Endodermal cell (in vitro differentiated cells): ENCODE measurements at regions not wholly inside any gene's neighbourhood (a gene's known extent, or its start where the extent isn't known, plus 50 kb on each side); places are given as distances from the start of the nearest gene placed in this dataset.
"Not testable (repeated sequence)": the region's sequence is repeated elsewhere in the genome, so short reads cannot be mapped to it uniquely, and the experiment has no call there.

Experiments
- DNase-seq: peaks from one replicate; pipeline ENCODE4 v3.0.0-alpha.2; 2017
- H3K27ac ChIP-seq: 2 replicates; pipeline ENCODE4 v1.5.1; 2013; ENCODE audit warnings: mild to moderate bottlenecking, low read depth, low read length, moderate library complexity
- H3K27me3 ChIP-seq: 2 replicates; pipeline ENCODE4 v1.6.1; 2013; ENCODE audit warnings: mild to moderate bottlenecking, low read length, moderate library complexity; ENCODE audit not compliant: insufficient read depth, control insufficient read depth, poor library complexity, severe bottlenecking
- H3K36me3 ChIP-seq: 2 replicates; pipeline ENCODE4 v1.7.0; 2013; ENCODE audit warnings: mild to moderate bottlenecking, low read length, moderate library complexity; ENCODE audit not compliant: control insufficient read depth, insufficient read depth
- H3K4me1 ChIP-seq: one replicate; pipeline ENCODE4 v1.7.0; 2013; ENCODE audit warnings: low read length; ENCODE audit not compliant: control insufficient read depth, insufficient read depth
- H3K4me3 ChIP-seq: 2 replicates; pipeline ENCODE4 v1.5.1; 2013; ENCODE audit warnings: mild to moderate bottlenecking, low read length, moderate library complexity
- H3K9ac ChIP-seq: 2 replicates; pipeline ENCODE4 v1.6.1; 2013; ENCODE audit warnings: mild to moderate bottlenecking, low read length, moderate library complexity; ENCODE audit not compliant: poor library complexity, severe bottlenecking; ENCODE audit errors: extremely low read depth
- H3K9me3 ChIP-seq: 2 replicates; pipeline ENCODE4 v1.6.1; 2013; ENCODE audit warnings: mild to moderate bottlenecking, low read length, moderate library complexity; ENCODE audit not compliant: control insufficient read depth
- H3K27ac Mint-ChIP-seq: 2 replicates; pipeline ENCODE4 v1.8.0; 2020; ENCODE audit warnings: mixed read lengths
- H3K27me3 Mint-ChIP-seq: 2 replicates; pipeline ENCODE4 v1.8.0; 2021; ENCODE audit warnings: mild to moderate bottlenecking, mixed read lengths; ENCODE audit not compliant: insufficient read depth
- H3K36me3 Mint-ChIP-seq: 2 replicates; pipeline ENCODE4 v1.8.0; 2020; ENCODE audit warnings: low read depth, mixed read lengths
- H3K4me1 Mint-ChIP-seq: 2 replicates; pipeline ENCODE4 v1.8.0; 2020; ENCODE audit warnings: mixed read lengths
- H3K4me3 Mint-ChIP-seq: 2 replicates; pipeline ENCODE4 v1.8.0; 2020; ENCODE audit warnings: mild to moderate bottlenecking, moderate library complexity, mixed read lengths
- H3K9me3 Mint-ChIP-seq: 2 replicates; pipeline ENCODE4 v1.8.0; 2020; ENCODE audit warnings: mild to moderate bottlenecking, mixed read lengths
- CTCF ChIP-seq: fragments of 200-600 bp; sonication (generic); conservative IDR thresholded peaks from 2 replicates; pipeline ENCODE4 v1.5.0; 2021; ENCODE audit warnings: antibody characterized with exemption, mild to moderate bottlenecking
- WGBS, 2 experiments: methylation state at CpG; one replicate each; pipeline versions ENCODE4 v1.1.5 to v1.1.7; 2013; ENCODE audit warnings: missing lambda C conversion rate in 2 of 2, mixed read lengths in 1 of 2; ENCODE audit not compliant: insufficient coverage in 1 of 2, insufficient read length in 1 of 2; 5-methylcytosine and 5-hydroxymethylcytosine counted together

GRCh38 chr21:35796844-35797243, 263.5 kb downstream of the SETD4 start:
- H3K4me1 ChIP-seq: no peaks in the 10 kb centered on the region
- 95 to 100% methylated on average over 1 to 2 of the region's 2 CpGs for WGBS, 2 experiments
- no peak overlapping the region for H3K4me3 ChIP-seq
- no peaks in the 10 kb centered on the region for H3K36me3 Mint-ChIP-seq
- H3K9ac ChIP-seq: no peak overlapping the region
- H3K4me3 Mint-ChIP-seq: no peak overlapping the region
- H3K27me3 Mint-ChIP-seq: peaks cover 12% of the 10 kb centered on the region
- H3K27ac Mint-ChIP-seq: no peak overlapping the region
- no peak for DNase-seq
- no peaks in the 10 kb centered on the region for H3K36me3 ChIP-seq
- peaks cover 8% of the 10 kb centered on the region for H3K9me3 ChIP-seq
- TF ChIP-seq CTCF: no peak
- peaks cover 14% of the 10 kb centered on the region for H3K27me3 ChIP-seq
- no peaks in the 10 kb centered on the region for H3K4me1 Mint-ChIP-seq
- H3K27ac ChIP-seq: no peak overlapping the region
- peaks cover 20% of the 10 kb centered on the region for H3K9me3 Mint-ChIP-seq

- H3K4me3 Mint-ChIP-seq, H3K27ac Mint-ChIP-seq, DNase-seq, H3K27ac ChIP-seq, H3K4me1 ChIP-seq, H3K9me3 Mint-ChIP-seq, H3K4me1 Mint-ChIP-seq, H3K9ac ChIP-seq, H3K4me3 ChIP-seq, H3K9me3 ChIP-seq, H3K27me3 ChIP-seq, H3K27me3 Mint-ChIP-seq, H3K36me3 Mint-ChIP-seq, H3K36me3 ChIP-seq: not testable (repeated sequence)
- WGBS, 2 experiments: 96 to 100% methylated on average over 2 to 3 of the region's 4 CpGs
Measured at GRCh38 chr21:35794527-35794926, 265.8 kb downstream of the SETD4 start.

- 90 to 100% methylated on average over 2 to 5 of the region's 5 CpGs for WGBS, 2 experiments
- peaks cover 12% of the 10 kb centered on the region for H3K9me3 Mint-ChIP-seq
Measured at GRCh38 chr21:35792569-35793305, 267.6 kb downstream of the SETD4 start.

More at GRCh38 chr21:35792569-35793305, 267.6 kb downstream of the SETD4 start:
- Mint-ChIP-seq H3K27me3 (peaks cover 3% of the 10 kb centered on the region), H3K4me3 (no peak overlapping the region), H3K36me3 (no peaks in the 10 kb centered on the region), H3K27ac (no peak overlapping the region), H3K4me1 (no peaks in the 10 kb centered on the region)
- H3K4me3 ChIP-seq: no peak overlapping the region
- DNase-seq: no peak
- no peaks in the 10 kb centered on the region for H3K4me1 ChIP-seq
- no peak overlapping the region for H3K9ac ChIP-seq
- no peaks in the 10 kb centered on the region for H3K36me3 ChIP-seq
- H3K27me3 ChIP-seq: peaks cover 7% of the 10 kb centered on the region
- H3K9me3 ChIP-seq: no peaks in the 10 kb centered on the region
- TF ChIP-seq CTCF: no peak
- H3K27ac ChIP-seq: no peak overlapping the region
